ENCODE measurements at regions not wholly inside any gene's neighbourhood (a gene's known extent, or its start where the extent isn't known, plus 50 kb on each side); places are given as distances from the start of the nearest gene placed in this dataset.
"Not testable (repeated sequence)": the region's sequence is repeated elsewhere in the genome, so short reads cannot be mapped to it uniquely, and the experiment has no call there.

GRCh38 chr7:142452791-142453190 is 194.9 kb upstream of the PRSS58 start:
- no peak for DNase-seq
- intact Hi-C loops (cut with DNase I): no loop called here

- no peak for DNase-seq
- intact Hi-C loops (cut with DNase I): no loop called here
Observed at GRCh38 chr7:142451817-142452216, 194.0 kb upstream of the PRSS58 start.

DNA sequence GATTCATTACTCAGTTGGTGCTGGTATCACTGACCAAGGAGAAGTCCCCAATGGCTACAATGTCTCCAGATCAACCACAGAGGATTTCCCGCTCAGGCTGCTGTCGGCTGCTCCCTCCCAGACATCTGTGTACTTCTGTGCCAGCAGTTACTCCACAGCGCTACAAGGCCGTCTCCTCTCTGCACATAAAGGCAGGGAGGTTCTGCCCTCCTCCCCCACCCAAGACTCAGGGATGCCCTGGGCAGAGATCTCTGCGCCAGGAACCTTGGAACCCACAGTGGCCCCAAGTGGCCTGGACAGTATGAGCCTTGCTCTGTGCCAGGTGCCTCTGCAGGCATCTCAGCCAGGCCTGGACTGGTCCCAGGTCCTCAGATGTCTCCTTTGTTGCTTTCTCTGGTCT is 193.4 kb upstream of the PRSS58 start:
- DNase-seq: no peak
- intact Hi-C loops (cut with DNase I): no loop called here

DNA sequence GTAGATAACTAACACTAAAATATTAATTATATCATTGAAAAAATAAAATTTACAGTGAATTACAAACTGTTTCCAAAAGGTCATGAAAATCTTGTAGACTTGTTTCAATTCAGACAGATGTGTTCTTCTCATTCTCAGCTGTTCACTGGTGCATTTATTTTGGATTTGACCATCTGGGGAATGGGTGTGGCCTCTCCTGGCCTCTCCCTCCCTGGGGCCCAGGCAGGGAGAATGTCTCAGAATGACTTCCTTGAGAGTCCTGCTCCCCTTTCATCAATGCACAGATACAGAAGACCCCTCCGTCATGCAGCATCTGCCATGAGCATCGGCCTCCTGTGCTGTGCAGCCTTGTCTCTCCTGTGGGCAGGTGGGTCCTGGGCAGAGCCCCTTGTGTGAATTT is 192.8 kb upstream of the PRSS58 start:
- intact Hi-C loops (cut with DNase I): no loop called here

DNA sequence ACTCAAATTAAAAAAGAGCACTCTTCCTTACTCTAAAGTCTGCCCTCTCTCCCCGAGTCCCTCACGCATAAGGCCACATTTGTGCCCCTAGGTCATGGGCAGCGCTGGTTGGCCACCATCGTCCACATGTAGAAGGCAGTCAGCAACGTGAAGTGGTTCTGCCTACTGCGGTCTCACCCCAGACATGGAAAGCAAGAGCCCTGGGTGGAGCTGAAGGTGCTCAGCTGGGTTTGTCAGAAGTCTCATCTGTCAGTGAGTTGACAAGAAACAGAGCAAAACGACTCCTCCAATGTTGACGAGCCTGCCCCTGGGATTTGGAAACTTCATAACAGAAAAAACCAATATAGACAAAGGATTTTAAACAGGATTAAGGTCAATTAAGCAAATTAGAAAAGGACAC is 192.3 kb upstream of the PRSS58 start:
- intact Hi-C loops (cut with DNase I): no loop called here
- DNase-seq: no peak

More for the DNA sequence above, 192.8 kb upstream of the PRSS58 start:
- DNase-seq: no peak

DNA sequence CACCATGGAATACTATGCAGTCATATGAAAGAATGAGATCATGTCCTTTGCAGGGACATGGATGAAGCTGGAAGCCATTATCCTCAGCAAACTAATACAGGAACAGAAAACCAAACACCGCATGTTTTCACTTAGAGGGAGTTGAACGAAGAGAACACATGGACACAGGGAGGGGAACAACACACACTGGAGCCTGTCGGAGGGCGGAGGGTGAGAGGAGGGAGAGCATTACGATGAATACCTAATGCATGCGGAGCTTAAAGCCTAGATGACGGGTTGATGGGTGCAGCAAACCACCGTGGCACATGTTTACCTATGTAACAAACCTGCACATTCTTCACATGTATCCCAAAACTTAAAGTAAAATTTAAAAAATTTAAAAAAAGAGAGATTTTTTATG is 191.0 kb upstream of the PRSS58 start:
- DNase-seq; intact Hi-C loops (cut with DNase I): not testable (repeated sequence)

- DNase-seq: no peak
- intact Hi-C loops (cut with DNase I): no loop called here
Observed at GRCh38 chr7:142447762-142448161, 189.9 kb upstream of the PRSS58 start.

- no peak for DNase-seq
- intact Hi-C loops (cut with DNase I): no loop called here
Observed at GRCh38 chr7:142445019-142445686, 187.3 kb upstream of the PRSS58 start.

DNA sequence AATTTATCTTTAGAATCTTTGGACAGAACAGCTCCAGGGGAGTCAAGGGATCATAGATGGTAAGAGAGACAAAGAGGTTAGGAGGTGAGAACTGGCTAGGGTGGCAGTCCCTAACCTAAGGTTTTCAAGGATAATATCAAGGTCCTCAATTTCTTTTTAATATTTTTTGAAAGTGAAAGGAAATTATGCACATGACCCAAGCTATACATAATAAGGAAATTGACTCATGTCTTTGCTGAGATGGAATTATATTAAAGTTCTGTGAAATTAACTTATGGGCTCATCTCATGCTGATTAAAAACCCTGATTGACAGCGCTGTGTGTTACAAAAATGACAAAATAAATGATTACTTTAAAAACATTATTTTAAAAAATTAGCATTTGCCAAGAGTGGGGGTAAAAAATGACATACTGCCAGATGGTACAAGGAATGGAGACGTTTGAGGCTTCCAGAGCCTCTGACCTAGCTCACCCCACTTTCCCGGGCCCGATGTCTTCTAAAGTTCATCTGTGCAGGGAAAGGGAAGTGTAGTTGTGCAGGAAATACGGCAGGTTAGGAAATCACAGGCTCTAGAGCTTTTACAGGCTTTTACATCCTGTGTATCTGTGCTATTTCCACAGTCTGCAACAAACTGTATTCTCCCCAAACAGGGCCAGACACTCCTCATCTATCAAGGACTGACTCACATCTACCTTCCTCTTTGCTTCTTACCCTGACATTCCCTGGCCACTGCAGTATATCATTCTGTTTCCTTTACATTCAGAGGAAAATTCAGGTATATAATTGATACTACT is 185.6 kb upstream of the PRSS58 start:
- DNase-seq: no peak
- intact Hi-C loops (cut with DNase I): no loop called here

DNA sequence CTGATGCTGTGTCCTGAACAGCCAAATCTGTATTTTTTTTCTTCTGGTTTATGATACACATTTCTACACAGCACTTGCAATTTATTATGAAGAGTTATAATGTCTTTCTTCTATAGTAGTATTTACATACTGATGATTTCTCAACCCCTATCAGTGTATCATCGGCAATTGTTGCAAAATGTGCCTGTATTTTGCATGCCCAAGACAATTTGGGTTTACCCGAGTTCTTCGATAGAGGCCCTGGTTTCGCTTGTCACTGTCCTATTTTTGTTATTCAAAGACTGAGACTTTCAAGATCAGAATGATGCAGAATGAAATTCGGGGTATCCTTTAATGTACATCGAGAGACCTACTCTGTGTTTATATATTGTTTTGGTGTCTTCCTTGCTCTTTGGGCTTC is 184.5 kb upstream of the PRSS58 start:
- no peak for DNase-seq
- intact Hi-C loops (cut with DNase I): no loop called here

- intact Hi-C loops (cut with DNase I): no loop called here
- DNase-seq: no peak
Observed at GRCh38 chr7:142440906-142441411, 183.1 kb upstream of the PRSS58 start.

DNA sequence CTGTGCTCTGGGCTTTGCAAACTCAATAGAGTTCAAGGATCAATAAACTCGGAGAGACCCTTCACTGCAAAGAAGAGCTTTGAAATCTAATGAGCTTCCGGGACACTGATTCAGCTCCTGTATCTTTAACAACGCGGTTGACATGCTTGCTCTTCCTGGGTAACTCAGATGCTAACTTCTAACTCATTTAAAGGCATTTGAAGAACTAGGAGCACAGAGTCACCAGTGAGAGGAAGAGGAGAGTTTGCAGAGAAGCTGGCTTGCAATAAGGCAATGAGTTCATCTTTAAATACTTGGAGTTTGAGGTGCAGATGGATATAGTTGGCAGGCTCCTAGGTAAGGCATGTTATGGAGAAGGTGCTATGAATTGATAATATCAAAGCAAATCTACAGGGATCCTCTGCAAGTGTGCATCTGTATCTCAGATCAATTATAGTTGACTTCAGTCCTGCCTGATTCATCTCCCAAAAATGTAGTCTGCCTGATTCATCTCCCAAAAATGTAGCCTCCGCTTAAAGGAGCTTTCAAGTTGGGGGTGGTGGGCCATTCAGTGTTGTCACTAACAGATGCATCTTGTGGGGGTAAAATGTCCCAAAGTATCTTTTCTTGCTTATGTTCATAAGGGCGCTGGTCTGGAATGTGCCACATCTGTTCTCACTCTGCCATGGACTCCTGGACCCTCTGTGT is 182.5 kb upstream of the PRSS58 start:
- intact Hi-C loops (cut with DNase I): no loop called here
- DNase-seq: no peak

GRCh38 chr7:142439739-142440138 is 181.9 kb upstream of the PRSS58 start:
- intact Hi-C loops (cut with DNase I): no loop called here
- no peak for DNase-seq

GRCh38 chr7:142438923-142439515 is 181.2 kb upstream of the PRSS58 start:
- intact Hi-C loops (cut with DNase I): no loop called here
- no peak for DNase-seq

DNA sequence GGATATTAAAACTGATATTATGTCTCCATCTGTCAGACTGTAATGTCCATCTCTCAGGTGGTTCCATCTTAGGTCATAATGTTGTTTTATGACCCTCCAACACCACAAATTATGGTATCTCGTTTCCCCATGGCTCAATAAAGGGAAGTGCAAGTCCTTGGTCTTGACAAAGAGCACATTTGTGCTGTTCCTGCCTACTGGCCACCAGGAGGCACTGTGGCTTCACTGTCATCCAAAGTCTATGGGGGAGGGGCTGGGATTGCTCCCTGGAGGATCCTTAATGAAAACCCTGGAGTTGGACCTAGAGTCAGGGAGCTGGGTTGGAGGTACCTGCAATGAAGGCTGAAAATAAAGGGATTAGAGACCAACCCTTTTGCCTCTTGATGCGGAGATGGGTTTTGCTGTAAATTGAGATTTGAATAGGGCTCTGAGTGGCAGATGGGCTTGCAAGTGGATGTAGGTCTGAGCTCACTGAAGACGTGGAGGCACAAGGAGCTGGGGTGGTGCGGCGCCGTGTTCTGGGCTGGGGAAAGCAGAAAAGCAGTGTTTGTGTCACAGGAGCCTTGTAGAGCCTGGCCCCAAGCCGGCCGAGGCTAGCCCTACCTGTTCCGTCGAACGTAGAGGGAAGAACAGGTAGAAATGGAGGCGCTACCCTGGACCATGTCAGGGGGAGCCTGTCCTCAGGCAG is 180.5 kb upstream of the PRSS58 start:
- peak in 5 of 10 donors; percentile 17 to 91 (median 48) for DNase-seq
- intact Hi-C loops (cut with DNase I): no loop called here

GRCh38 chr7:142437741-142438140 is 179.9 kb upstream of the PRSS58 start:
- intact Hi-C loops (cut with DNase I): no loop called here

DNA sequence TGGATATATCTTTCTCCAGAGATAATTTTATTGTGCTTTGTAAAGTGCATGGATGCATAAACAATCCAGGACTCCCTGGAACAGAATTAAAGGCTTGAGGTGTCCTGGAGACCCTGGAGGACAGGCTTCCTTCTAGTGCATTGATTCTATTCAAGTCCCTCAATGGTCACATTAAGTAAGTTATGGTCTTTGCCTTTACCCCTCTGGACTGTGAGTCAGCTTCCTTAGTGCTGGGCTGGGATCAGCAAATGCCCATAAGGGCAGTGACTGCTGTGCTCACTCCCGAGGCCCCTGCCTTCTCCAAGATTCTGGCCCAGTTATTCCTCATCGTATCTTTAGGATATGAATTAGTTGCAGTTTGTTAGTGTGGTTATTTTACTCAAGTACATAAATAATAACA is 178.7 kb upstream of the PRSS58 start:
- DNase-seq: no peak
- intact Hi-C loops (cut with DNase I): no loop called here

More at GRCh38 chr7:142437741-142438140, 179.9 kb upstream of the PRSS58 start:
- DNase-seq: no peak

DNA sequence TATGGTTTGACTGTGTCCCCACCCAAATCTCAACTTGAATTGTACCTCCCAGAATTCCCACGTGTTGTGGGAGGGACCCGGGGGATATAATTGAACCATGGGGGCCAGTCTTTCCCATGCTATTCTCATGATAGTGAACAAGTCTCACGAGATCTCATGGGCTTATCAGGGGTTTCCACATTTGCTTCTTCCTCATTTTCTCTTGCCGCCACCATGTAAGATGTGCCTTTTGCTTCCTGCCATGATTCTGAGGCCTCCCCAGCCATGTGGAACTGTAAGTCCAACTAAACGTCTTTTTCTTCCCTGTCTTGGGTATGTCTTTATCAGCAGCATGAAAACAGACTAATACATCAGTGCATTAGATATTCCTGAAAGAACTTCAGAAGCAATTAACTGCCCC is 177.7 kb upstream of the PRSS58 start:
- DNase-seq; intact Hi-C loops (cut with DNase I): not testable (repeated sequence)

DNA sequence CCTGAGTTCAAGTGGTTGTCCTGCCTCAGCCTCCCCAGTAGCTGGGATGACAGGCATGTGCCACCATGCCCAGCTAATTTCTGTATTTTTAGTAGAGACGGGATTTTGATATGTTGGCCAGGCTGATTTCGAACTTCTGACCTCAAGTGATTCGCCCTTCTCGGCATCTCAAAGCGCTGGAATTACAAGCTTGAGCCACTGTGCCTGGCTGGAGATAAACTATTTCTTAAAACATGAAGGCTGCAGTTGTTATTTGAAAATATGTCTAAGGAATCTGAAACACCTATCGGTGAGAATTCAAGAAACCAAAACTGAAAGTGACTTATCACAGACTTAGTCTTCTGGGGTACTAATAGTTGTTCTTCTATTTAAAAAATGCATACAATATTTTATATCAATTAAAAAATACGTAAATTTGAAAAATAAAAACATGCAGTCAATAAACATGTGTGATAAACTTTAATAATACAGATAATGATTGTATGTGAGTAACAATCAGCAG is 176.9 kb upstream of the PRSS58 start:
- intact Hi-C loops (cut with DNase I): no loop called here
- DNase-seq: no peak

DNA sequence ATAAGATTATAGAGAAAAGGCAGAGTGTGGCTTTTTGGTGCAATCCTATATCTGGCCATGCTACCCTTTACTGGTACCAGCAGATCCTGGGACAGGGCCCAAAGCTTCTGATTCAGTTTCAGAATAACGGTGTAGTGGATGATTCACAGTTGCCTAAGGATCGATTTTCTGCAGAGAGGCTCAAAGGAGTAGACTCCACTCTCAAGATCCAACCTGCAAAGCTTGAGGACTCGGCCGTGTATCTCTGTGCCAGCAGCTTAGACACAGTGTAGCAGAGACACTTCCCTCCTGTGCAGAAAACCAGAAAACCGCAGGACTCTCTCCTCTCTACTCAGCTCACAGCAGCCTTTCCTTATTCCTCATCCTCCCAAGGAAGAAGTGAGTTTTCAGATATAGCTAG is 176.3 kb upstream of the PRSS58 start:
- DNase-seq; intact Hi-C loops (cut with DNase I): not testable (repeated sequence)
